GM12878 (cell line): ENCODE measurements at regions not wholly inside any gene's neighbourhood (a gene's known extent, or its start where the extent isn't known, plus 50 kb on each side); places are given as distances from the start of the nearest gene placed in this dataset.

Experiments
- ATAC-seq: fragments of 200-7000 bp; cut with Tn5 transposase; 3 replicates; pipeline ENCODE4 v1.9.1; 2020; ENCODE audit warnings: mild to moderate bottlenecking, moderate library complexity
- BruUV-seq: library from RNA; stranded (reverse); fragments of 400-500 nt; replicated peaks from 2 replicates; lab custom pipeline; 2021; lab: Mats Ljungman, UMichigan
- CTCF ChIA-PET: fragments of 300-600 bp; sonication (Branson Sonifier 250); formaldehyde crosslinking; extraction: SDS; loops from one replicate; lab custom pipeline; 2021; ENCODE audit warnings: inconsistent platforms; lab: Yijun Ruan, JAX
- POLR2A ChIA-PET: fragments of 350-600 bp; formaldehyde crosslinking; extraction: SDS; loops from one replicate; lab custom pipeline; 2021; ENCODE audit warnings: inconsistent platforms; lab: Charles Lee
- RAD21 ChIA-PET: fragments of 300-600 bp; sonication (Branson Sonifier 250); formaldehyde crosslinking; loops from one replicate; lab custom pipeline; 2023; ENCODE audit warnings: antibody characterized with exemption; ENCODE audit not compliant: unreplicated experiment; lab: Charles Lee
- SMC1A ChIA-PET: fragments of 300-600 bp; sonication (Branson Sonifier 250); formaldehyde crosslinking; loops from one replicate; lab custom pipeline; 2023; ENCODE audit not compliant: unreplicated experiment, uncharacterized antibody; lab: Charles Lee
- DNase-seq: peaks from one replicate; pipeline ENCODE4 v3.0.0-alpha.2; 2011; ENCODE audit warnings: low read depth, low spot score
- FAIRE-seq: peaks from 3 replicates; lab custom pipeline; 2011; peaks lifted over from hg19 to GRCh38; lab: Jason Lieb, UNC
- H2AFZ ChIP-seq: 2 replicates; pipeline ENCODE4 v1.6.0; 2011; ENCODE audit warnings: low read depth, low read length, control low read depth; ENCODE audit not compliant: control insufficient read depth
- H3K27ac ChIP-seq: 2 replicates; pipeline ENCODE4 v1.5.1; 2011; ENCODE audit warnings: control low read depth; ENCODE audit not compliant: control insufficient read depth, insufficient read depth
- H3K27me3 ChIP-seq, 2 experiments: replicated peaks in 1 of 2; 2 replicates each; pipeline versions ENCODE4 v1.6.0 to v1.6.1; 2011; ENCODE audit warnings: low read length in 1 of 2; ENCODE audit not compliant: control insufficient read depth in 2 of 2, insufficient read depth in 2 of 2
- H3K36me3 ChIP-seq, 2 experiments: 2 replicates each; pipeline ENCODE4 v1.5.1; 2011; ENCODE audit warnings: low read length in 1 of 2; ENCODE audit not compliant: control insufficient read depth in 2 of 2, insufficient read depth in 2 of 2
- H3K4me1 ChIP-seq: 2 replicates; pipeline ENCODE4 v1.6.1; 2011; ENCODE audit warnings: mild to moderate bottlenecking, low read length, moderate library complexity, mixed read lengths; ENCODE audit not compliant: control insufficient read depth, insufficient read depth
- H3K4me2 ChIP-seq: 2 replicates; pipeline ENCODE4 v1.6.0; 2011; ENCODE audit warnings: control low read depth; ENCODE audit not compliant: control insufficient read depth, insufficient read depth
- H3K4me3 ChIP-seq: fragments of 200-600 bp; sonication (generic); 2 replicates; pipeline ENCODE4 v1.5.1; 2016
- H3K79me2 ChIP-seq: 2 replicates; pipeline ENCODE4 v1.6.0; 2011; ENCODE audit warnings: low read length; ENCODE audit not compliant: control insufficient read depth, insufficient read depth
- H3K9ac ChIP-seq: 2 replicates; pipeline ENCODE4 v1.8.0; 2011; ENCODE audit warnings: low read length, control low read depth, mixed read lengths; ENCODE audit not compliant: control insufficient read depth, insufficient read depth
- H3K9me3 ChIP-seq: replicated peaks from 3 replicates; pipeline ENCODE4 v1.5.1; 2011; ENCODE audit warnings: mild to moderate bottlenecking, low read length; ENCODE audit not compliant: control insufficient read depth, insufficient read depth
- H4K20me1 ChIP-seq: 2 replicates; pipeline ENCODE4 v1.6.0; 2011; ENCODE audit not compliant: control insufficient read depth, insufficient read depth
- IKZF2 ChIP-seq, 2 experiments: fragments of 450-650 bp; IDR thresholded peaks; 2 replicates each; pipeline ENCODE4 v1.6.1; 2017; ENCODE audit warnings: mild to moderate bottlenecking in 2 of 2, moderate library complexity in 2 of 2
- MYC ChIP-seq: IDR thresholded peaks from 2 replicates; pipeline ENCODE4 v1.6.1; 2011; ENCODE audit warnings: mild to moderate bottlenecking, low read length, moderate library complexity, inconsistent platforms; ENCODE audit not compliant: insufficient read depth, insufficient replicate concordance, insufficient read length, severe bottlenecking
- SIN3A ChIP-seq: IDR thresholded peaks from 2 replicates; pipeline ENCODE4 v1.6.1; 2012; ENCODE audit warnings: low read depth, low read length, improper control_type of control experiment
- STAT1 ChIP-seq: fragments of 450-650 bp; conservative IDR thresholded peaks from 2 replicates; pipeline ENCODE4 v1.6.1; 2014; ENCODE audit warnings: antibody characterized with exemption, mild to moderate bottlenecking
- STAT3 ChIP-seq: IDR thresholded peaks from 2 replicates; pipeline ENCODE4 v1.6.1; 2011; ENCODE audit warnings: low read depth, low read length, improper control_type of control experiment
- ZBED1 ChIP-seq: IDR thresholded peaks from 2 replicates; pipeline ENCODE4 v1.6.1; 2016; ENCODE audit warnings: borderline replicate concordance
- ZSCAN29 ChIP-seq: fragments of 450-650 bp; IDR thresholded peaks from 2 replicates; pipeline ENCODE4 v1.6.1; 2017; ENCODE audit warnings: mild to moderate bottlenecking, moderate library complexity
- WGBS: methylation state at CpG from one replicate; pipeline ENCODE4 v1.1.6; 2016; ENCODE audit warnings: low lambda C conversion rate; ENCODE audit not compliant: insufficient replicate concordance, insufficient coverage; ENCODE audit errors: missing lambda C conversion rate; 5-methylcytosine and 5-hydroxymethylcytosine counted together
- in situ Hi-C: fragments of 300-500 bp; cut with MboI; formaldehyde crosslinking; loops from 9 replicates; pipeline ENCODE4 v1.14.3; 2018; ENCODE audit warnings: mixed read lengths
- intact Hi-C: fragments of 100-400 bp; cut with micrococcal nuclease; formaldehyde crosslinking; loops from one replicate; pipeline ENCODE4 v1.14.2; 2022; ENCODE audit not compliant: unreplicated experiment
- TF ChIP-seq, protein P1 (sequence below): IDR thresholded peaks from 2 replicates; pipeline ENCODE4 v1.6.1; 2011; ENCODE audit warnings: mild to moderate bottlenecking, low read depth, low read length, moderate library complexity; ENCODE audit not compliant: insufficient replicate concordance
- TF ChIP-seq, protein P2 (sequence below), 3 experiments: IDR thresholded peaks in 2 of 3; conservative IDR thresholded peaks in 1 of 3; 2 replicates each; pipeline ENCODE4 v1.5.1; 2011; ENCODE audit warnings: low read depth in 3 of 3, low read length in 3 of 3, mild to moderate bottlenecking in 3 of 3, control low read depth in 2 of 3, moderate library complexity in 2 of 3, inconsistent platforms in 1 of 3, mixed read lengths in 1 of 3; ENCODE audit not compliant: control insufficient read depth in 2 of 3, insufficient read depth in 1 of 3; ENCODE audit errors: extremely low read depth in 1 of 3
- TF ChIP-seq, protein P3 (sequence below): fragments of 450-650 bp; conservative IDR thresholded peaks from 2 replicates; pipeline ENCODE4 v1.6.1; 2017; ENCODE audit warnings: mild to moderate bottlenecking, moderate library complexity

DNA sequence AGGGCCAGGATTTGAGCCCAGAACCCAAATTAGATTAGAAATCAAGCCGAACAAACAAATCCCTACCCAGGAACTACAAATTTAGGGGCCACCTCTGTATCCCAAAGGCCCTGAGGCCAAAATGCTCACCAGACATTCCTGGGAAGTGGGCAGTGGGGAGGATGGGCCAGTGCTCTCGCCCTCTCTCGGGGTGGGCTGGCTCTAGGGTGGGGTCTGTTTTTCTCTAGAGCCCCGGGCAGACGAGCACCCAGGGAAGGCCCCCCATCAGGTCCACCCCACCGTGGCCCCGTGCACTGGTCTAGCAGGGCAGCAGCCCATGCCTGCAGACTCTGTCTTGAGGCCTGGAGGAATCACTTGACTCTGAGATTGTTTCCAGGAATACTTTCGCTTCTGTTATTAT is 252.0 kb downstream of the RRAGC start:
- ChIA-PET CTCF (interaction anchor here (1.4 kb wide), 1 partner anchor 212 kb away, joined by 4 read pairs; no protein-coding TSS in a partner anchor), SMC1A (no interaction called here), RAD21 (no interaction called here)
- Histone ChIP-seq H3K79me2 (no peaks in the 10 kb centered on the region), H4K20me1 (no peaks in the 10 kb centered on the region), H3K27me3 (peaks cover 0 to 1% of the 10 kb centered on the region in 2 experiments; a peak in 1 of 4 replicates), H3K27ac (no peak overlapping the region), H3K4me2 (no peak overlapping the region), H3K36me3 (no peaks in the 10 kb centered on the region), H3K9me3 (no peaks in the 10 kb centered on the region), H3K4me1 (no peaks in the 10 kb centered on the region)
- ATAC-seq = no peak
- no peak for DNase-seq
- BruUV-seq = no TSS peak
- in situ Hi-C loops = no loop called here
- TF ChIP-seq MYC (no peak), ZBED1 (no peak), ZSCAN29 (no peak)
- TF ChIP-seq, all 136 proteins: peak for 0
- intact Hi-C loops = loop anchor here (5.0 kb wide), 2 partner anchors 210 to 230 kb away; no protein-coding TSS in a partner anchor
- no peak overlapping the region for H3K9ac ChIP-seq
- H3K4me3 ChIP-seq = no peak overlapping the region
- WGBS = 12% methylated on average over 8 of the region's 8 CpGs
- POLR2A ChIA-PET = no interaction called here
- no peak overlapping the region for H2AFZ ChIP-seq
- no peak for FAIRE-seq

DNA sequence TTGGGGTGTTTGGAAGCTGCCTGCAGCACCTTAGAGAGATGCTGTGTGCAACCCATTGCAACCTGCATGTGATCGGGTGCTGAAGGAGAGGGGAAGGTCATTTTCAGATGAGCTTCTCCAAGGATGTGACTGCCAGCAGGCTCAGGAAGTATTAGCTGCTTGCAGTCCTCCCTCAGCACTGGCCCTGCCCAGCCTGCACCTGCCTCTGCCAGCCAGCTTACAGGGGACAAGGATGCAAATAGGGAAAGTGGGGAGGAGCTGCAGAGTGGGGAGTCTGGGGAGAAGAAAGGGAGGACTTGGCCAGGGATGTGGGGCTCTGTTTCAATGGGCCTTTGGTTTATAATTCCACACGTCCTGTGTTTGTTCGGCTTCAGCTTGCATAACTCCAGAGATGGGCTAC is 254.5 kb downstream of the RRAGC start:
- POLR2A ChIA-PET = no interaction called here
- intact Hi-C loops = loop anchor here (5.0 kb wide), 2 partner anchors 212 to 232 kb away; no protein-coding TSS in a partner anchor
- TF ChIP-seq, protein P1, sequence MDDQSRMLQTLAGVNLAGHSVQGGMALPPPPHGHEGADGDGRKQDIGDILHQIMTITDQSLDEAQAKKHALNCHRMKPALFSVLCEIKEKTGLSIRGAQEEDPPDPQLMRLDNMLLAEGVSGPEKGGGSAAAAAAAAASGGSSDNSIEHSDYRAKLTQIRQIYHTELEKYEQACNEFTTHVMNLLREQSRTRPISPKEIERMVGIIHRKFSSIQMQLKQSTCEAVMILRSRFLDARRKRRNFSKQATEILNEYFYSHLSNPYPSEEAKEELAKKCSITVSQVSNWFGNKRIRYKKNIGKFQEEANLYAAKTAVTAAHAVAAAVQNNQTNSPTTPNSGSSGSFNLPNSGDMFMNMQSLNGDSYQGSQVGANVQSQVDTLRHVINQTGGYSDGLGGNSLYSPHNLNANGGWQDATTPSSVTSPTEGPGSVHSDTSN = no peak
- TF ChIP-seq, protein P2, sequence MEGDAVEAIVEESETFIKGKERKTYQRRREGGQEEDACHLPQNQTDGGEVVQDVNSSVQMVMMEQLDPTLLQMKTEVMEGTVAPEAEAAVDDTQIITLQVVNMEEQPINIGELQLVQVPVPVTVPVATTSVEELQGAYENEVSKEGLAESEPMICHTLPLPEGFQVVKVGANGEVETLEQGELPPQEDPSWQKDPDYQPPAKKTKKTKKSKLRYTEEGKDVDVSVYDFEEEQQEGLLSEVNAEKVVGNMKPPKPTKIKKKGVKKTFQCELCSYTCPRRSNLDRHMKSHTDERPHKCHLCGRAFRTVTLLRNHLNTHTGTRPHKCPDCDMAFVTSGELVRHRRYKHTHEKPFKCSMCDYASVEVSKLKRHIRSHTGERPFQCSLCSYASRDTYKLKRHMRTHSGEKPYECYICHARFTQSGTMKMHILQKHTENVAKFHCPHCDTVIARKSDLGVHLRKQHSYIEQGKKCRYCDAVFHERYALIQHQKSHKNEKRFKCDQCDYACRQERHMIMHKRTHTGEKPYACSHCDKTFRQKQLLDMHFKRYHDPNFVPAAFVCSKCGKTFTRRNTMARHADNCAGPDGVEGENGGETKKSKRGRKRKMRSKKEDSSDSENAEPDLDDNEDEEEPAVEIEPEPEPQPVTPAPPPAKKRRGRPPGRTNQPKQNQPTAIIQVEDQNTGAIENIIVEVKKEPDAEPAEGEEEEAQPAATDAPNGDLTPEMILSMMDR (IDR thresholded peaks at IDR 0.05 in 2 of 3, conservative IDR thresholded peaks at IDR 0.05 in 1 of 3; ENCODE audit: control insufficient read depth in 2 of 3, extremely low read depth in 1 of 3, insufficient read depth in 1 of 3, low read depth in 3 of 3, low read length in 3 of 3) = no peak
- TF ChIP-seq IKZF2 (IDR thresholded peaks at IDR 0.05) (no peak), STAT3 (no peak), SIN3A (no peak), STAT1 (no peak)
- TF ChIP-seq, protein P3, sequence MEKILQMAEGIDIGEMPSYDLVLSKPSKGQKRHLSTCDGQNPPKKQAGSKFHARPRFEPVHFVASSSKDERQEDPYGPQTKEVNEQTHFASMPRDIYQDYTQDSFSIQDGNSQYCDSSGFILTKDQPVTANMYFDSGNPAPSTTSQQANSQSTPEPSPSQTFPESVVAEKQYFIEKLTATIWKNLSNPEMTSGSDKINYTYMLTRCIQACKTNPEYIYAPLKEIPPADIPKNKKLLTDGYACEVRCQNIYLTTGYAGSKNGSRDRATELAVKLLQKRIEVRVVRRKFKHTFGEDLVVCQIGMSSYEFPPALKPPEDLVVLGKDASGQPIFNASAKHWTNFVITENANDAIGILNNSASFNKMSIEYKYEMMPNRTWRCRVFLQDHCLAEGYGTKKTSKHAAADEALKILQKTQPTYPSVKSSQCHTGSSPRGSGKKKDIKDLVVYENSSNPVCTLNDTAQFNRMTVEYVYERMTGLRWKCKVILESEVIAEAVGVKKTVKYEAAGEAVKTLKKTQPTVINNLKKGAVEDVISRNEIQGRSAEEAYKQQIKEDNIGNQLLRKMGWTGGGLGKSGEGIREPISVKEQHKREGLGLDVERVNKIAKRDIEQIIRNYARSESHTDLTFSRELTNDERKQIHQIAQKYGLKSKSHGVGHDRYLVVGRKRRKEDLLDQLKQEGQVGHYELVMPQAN = no peak

More for the DNA sequence above, 254.5 kb downstream of the RRAGC start:
- in situ Hi-C loops = no loop called here
- H3K79me2 ChIP-seq = no peaks in the 10 kb centered on the region
- no peaks in the 10 kb centered on the region for H3K4me1 ChIP-seq
- 63% methylated on average over 3 of the region's 3 CpGs for WGBS
- ATAC-seq (no peak), DNase-seq (no peak), FAIRE-seq (no peak)
- H4K20me1 ChIP-seq = no peaks in the 10 kb centered on the region
- H3K9me3 ChIP-seq = no peaks in the 10 kb centered on the region
- H3K9ac ChIP-seq = no peak overlapping the region
- H3K4me2 ChIP-seq = no peak overlapping the region
- H3K36me3 ChIP-seq = no peaks in the 10 kb centered on the region
- ChIA-PET RAD21 (no interaction called here), CTCF (no interaction called here), SMC1A (interaction anchor here (1.0 kb wide), 1 partner anchor 10 kb away, joined by 4 read pairs; no protein-coding TSS in a partner anchor)
- BruUV-seq = no TSS peak
- H3K27me3 ChIP-seq = peaks cover 0 to 1% of the 10 kb centered on the region in 2 experiments; a peak in 1 of 4 replicates
- no peak overlapping the region for H3K27ac ChIP-seq
- H2AFZ ChIP-seq = no peak overlapping the region
- H3K4me3 ChIP-seq = no peak overlapping the region
